ENCODE measurements at regions not wholly inside any gene's neighbourhood (a gene's known extent, or its start where the extent isn't known, plus 50 kb on each side); places are given as distances from the start of the nearest gene placed in this dataset.

DNA sequence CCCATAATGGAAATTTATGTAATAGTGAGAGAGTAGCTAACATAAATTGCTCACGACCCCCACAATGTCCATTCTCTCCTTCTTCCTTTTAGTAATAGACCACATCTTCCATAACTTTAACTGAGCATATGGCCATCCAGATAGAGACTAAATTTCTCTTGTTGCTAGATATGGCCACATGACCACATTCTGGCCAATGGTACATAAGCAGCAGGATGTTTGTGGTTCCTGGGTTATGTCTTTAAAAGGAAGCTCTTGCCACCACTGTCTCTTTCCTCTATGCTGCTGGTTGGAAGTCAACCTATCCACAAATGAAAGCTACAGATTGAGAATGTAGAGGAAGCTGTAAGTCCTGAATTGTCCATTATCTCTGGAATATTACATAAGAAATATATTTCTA is 59.7 kb upstream of the NPHP3 start:
- H3K27me3 ChIP-seq (ENCODE audit: insufficient read depth, poor library complexity, severe bottlenecking): no peaks in the 10 kb centered on the region
- no peak overlapping the region for H3K27ac ChIP-seq (ENCODE audit: poor library complexity, severe bottlenecking)
- no peaks in the 10 kb centered on the region for H3K36me3 ChIP-seq (ENCODE audit: low read depth)
- TF ChIP-seq, protein P1, sequence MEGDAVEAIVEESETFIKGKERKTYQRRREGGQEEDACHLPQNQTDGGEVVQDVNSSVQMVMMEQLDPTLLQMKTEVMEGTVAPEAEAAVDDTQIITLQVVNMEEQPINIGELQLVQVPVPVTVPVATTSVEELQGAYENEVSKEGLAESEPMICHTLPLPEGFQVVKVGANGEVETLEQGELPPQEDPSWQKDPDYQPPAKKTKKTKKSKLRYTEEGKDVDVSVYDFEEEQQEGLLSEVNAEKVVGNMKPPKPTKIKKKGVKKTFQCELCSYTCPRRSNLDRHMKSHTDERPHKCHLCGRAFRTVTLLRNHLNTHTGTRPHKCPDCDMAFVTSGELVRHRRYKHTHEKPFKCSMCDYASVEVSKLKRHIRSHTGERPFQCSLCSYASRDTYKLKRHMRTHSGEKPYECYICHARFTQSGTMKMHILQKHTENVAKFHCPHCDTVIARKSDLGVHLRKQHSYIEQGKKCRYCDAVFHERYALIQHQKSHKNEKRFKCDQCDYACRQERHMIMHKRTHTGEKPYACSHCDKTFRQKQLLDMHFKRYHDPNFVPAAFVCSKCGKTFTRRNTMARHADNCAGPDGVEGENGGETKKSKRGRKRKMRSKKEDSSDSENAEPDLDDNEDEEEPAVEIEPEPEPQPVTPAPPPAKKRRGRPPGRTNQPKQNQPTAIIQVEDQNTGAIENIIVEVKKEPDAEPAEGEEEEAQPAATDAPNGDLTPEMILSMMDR (IDR thresholded peaks at IDR 0.05; ENCODE audit: poor library complexity, severe bottlenecking): no peak
- ATAC-seq (ENCODE audit: low read depth): no peak
- no peak for DNase-seq (ENCODE audit: low spot score)
- H3K4me1 ChIP-seq (ENCODE audit: insufficient read depth, poor library complexity, severe bottlenecking): no peaks in the 10 kb centered on the region
- H3K9me3 ChIP-seq (ENCODE audit: severe bottlenecking): no peaks in the 10 kb centered on the region
- no peak overlapping the region for H3K4me3 ChIP-seq (ENCODE audit: severe bottlenecking)

DNA sequence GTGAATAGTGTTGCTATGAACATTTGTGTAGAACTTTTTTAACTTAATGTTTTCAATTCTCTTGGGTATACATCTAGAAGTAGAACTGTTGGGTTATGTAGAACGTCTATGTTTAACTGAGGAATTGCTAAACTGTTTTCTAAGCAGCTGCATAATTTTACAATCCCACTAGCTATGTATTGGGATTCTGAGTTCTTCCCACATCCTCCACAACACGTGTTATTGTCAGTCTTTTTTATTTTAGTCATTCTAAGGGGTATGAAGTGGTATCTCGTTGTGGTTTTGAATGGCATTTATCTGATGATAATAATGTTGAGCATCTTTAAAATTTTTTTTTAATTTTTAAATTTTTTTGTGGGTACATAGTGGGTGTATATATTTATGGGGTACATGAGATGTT is 55.0 kb upstream of the NPHP3 start:
- Histone ChIP-seq H3K4me3 (ENCODE audit: severe bottlenecking) (no peak overlapping the region), H3K36me3 (ENCODE audit: low read depth) (no peaks in the 10 kb centered on the region), H3K27me3 (ENCODE audit: insufficient read depth, poor library complexity, severe bottlenecking) (no peaks in the 10 kb centered on the region), H3K9me3 (ENCODE audit: severe bottlenecking) (no peaks in the 10 kb centered on the region), H3K4me1 (ENCODE audit: insufficient read depth, poor library complexity, severe bottlenecking) (no peaks in the 10 kb centered on the region), H3K27ac (ENCODE audit: poor library complexity, severe bottlenecking) (no peak overlapping the region)
- no peak for ATAC-seq (ENCODE audit: low read depth)
- DNase-seq (ENCODE audit: low spot score): no peak
- TF ChIP-seq, protein P1 (IDR thresholded peaks at IDR 0.05; ENCODE audit: poor library complexity, severe bottlenecking): no peak

DNA sequence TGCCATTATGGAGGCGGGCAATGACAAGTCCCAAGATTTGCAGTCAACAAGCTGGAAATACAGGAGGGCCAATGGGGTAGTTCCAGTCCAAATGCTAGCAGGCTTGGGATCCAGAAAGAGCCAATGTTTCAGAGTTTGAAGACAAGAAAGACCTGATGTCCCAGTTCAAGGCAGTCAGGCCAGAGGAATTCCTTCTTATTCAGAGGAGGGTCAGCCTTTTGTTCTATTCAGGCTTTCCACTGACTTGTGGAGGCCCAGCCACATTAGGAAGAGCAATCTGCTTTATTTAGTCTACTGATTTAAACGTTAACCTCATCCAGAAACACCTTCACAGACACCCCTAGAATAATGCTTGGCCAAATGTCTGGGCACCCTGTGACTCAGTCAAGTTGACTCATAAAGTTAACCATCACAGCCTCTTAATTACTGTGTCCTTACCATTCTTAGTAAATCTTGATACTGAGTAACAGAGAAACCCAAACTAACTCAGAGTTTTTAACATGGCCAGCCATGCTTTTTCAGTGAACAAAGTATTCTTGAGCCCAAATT is 50.9 kb upstream of the NPHP3 start:
- Histone ChIP-seq H3K4me1 (ENCODE audit: insufficient read depth, poor library complexity, severe bottlenecking) (no peaks in the 10 kb centered on the region), H3K4me3 (ENCODE audit: severe bottlenecking) (no peak overlapping the region), H3K27me3 (ENCODE audit: insufficient read depth, poor library complexity, severe bottlenecking) (peaks cover 7% of the 10 kb centered on the region), H3K36me3 (ENCODE audit: low read depth) (no peaks in the 10 kb centered on the region), H3K27ac (ENCODE audit: poor library complexity, severe bottlenecking) (no peak overlapping the region), H3K9me3 (ENCODE audit: severe bottlenecking) (no peaks in the 10 kb centered on the region)
- TF ChIP-seq, protein P1 (IDR thresholded peaks at IDR 0.05; ENCODE audit: poor library complexity, severe bottlenecking): no peak
- ATAC-seq (ENCODE audit: low read depth): no peak
- DNase-seq (ENCODE audit: low spot score): no peak

DNA sequence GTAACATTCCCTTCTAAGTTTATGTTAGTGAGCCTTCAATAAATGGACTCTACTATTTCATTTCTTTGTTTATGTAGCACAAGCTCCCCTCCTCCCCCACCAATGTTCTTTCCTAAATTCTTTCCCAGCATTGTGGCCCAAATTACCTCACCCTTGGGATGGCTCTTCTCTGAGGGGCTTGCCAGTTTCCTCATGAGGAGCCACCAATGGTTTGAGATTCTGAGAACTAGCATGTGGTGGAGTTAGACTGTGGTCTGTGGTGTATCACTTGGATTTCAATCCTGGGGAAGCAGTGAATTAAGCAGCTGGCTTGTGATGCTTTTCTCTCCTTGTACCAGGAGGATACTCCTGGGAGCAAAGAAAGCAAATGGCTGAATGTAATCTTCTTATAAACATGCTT is 50.0 kb upstream of the NPHP3 start:
- Histone ChIP-seq H3K36me3 (ENCODE audit: low read depth) (no peaks in the 10 kb centered on the region), H3K4me1 (ENCODE audit: insufficient read depth, poor library complexity, severe bottlenecking) (no peaks in the 10 kb centered on the region), H3K9me3 (ENCODE audit: severe bottlenecking) (no peaks in the 10 kb centered on the region), H3K27ac (ENCODE audit: poor library complexity, severe bottlenecking) (no peak overlapping the region), H3K27me3 (ENCODE audit: insufficient read depth, poor library complexity, severe bottlenecking) (peaks cover 7% of the 10 kb centered on the region), H3K4me3 (ENCODE audit: severe bottlenecking) (no peak overlapping the region)
- no peak for ATAC-seq (ENCODE audit: low read depth)
- TF ChIP-seq, protein P1 (IDR thresholded peaks at IDR 0.05; ENCODE audit: poor library complexity, severe bottlenecking): no peak
- no peak for DNase-seq (ENCODE audit: low spot score)

All from RWPE2 (cell line).